PC-3 (cell line): ENCODE measurements at regions not wholly inside any gene's neighbourhood (a gene's known extent, or its start where the extent isn't known, plus 50 kb on each side); places are given as distances from the start of the nearest gene placed in this dataset.

Experiments
- ATAC-seq: fragments of 200-7000 bp; cut with Tn5 transposase; 2 replicates; pipeline ENCODE4 v1.9.1; 2020; ENCODE audit warnings: mild to moderate bottlenecking, moderate library complexity
- BruUV-seq: library from RNA; stranded (reverse); fragments of 400-500 nt; replicated peaks from 2 replicates; lab custom pipeline; 2021; lab: Mats Ljungman, UMichigan
- CTCF ChIA-PET: fragments of 300-600 bp; sonication (Branson Sonifier 250); formaldehyde crosslinking; loops from one replicate; lab custom pipeline; 2022; ENCODE audit warnings: antibody characterized with exemption; lab: Charles Lee
- POLR2A ChIA-PET: fragments of 300-600 bp; sonication (Branson Sonifier 250); formaldehyde crosslinking; loops from one replicate; lab custom pipeline; 2022; ENCODE audit warnings: antibody characterized with exemption; ENCODE audit not compliant: unreplicated experiment; lab: Charles Lee
- DNase-seq: peaks from one replicate; pipeline ENCODE4 v3.0.0-alpha.2; 2015
- H2AFZ ChIP-seq: fragments of 300-600 bp; sonication (generic); 2 replicates; pipeline ENCODE4 v1.6.0; 2016; ENCODE audit warnings: antibody characterized with exemption, low read length
- H3F3A ChIP-seq: fragments of 300-600 bp; sonication (generic); one replicate; pipeline ENCODE4 v1.6.0; 2017; ENCODE audit warnings: antibody characterized with exemption, low read length, control low read depth, mild to moderate bottlenecking; ENCODE audit not compliant: unreplicated experiment
- H3K27ac ChIP-seq: fragments of 300-600 bp; sonication (generic); 2 replicates; pipeline ENCODE4 v1.5.1; 2016; ENCODE audit warnings: mild to moderate bottlenecking, low read length
- H3K27me3 ChIP-seq: fragments of 300-600 bp; sonication (generic); 2 replicates; pipeline ENCODE4 v1.6.1; 2016; ENCODE audit warnings: low read length, mixed read lengths
- H3K36me3 ChIP-seq: fragments of 300-600 bp; sonication (generic); 2 replicates; pipeline ENCODE4 v1.6.1; 2016; ENCODE audit warnings: low read depth, mixed run types, low read length, mixed read lengths
- H3K4me1 ChIP-seq: fragments of 300-600 bp; sonication (generic); 2 replicates; pipeline ENCODE4 v1.5.1; 2016; ENCODE audit warnings: low read length; ENCODE audit not compliant: insufficient read depth
- H3K4me2 ChIP-seq: fragments of 300-600 bp; sonication (generic); 2 replicates; pipeline ENCODE4 v1.6.0; 2016; ENCODE audit warnings: low read length
- H3K4me3 ChIP-seq: fragments of 300-600 bp; sonication (generic); 2 replicates; pipeline ENCODE4 v1.5.1; 2016; ENCODE audit warnings: mild to moderate bottlenecking, low read length, mixed read lengths
- H3K79me2 ChIP-seq: fragments of 300-600 bp; sonication (generic); 2 replicates; pipeline ENCODE4 v1.6.1; 2017; ENCODE audit warnings: low read length, mixed read lengths
- H3K9ac ChIP-seq: fragments of 300-600 bp; sonication (generic); 2 replicates; pipeline ENCODE4 v1.6.0; 2016; ENCODE audit warnings: mild to moderate bottlenecking, low read length
- H3K9me2 ChIP-seq: fragments of 300-600 bp; sonication (generic); replicated peaks from 2 replicates; pipeline ENCODE4 v1.6.1; 2016; ENCODE audit warnings: mixed run types, low read length, mixed read lengths
- H3K9me3 ChIP-seq: fragments of 300-600 bp; sonication (generic); 2 replicates; pipeline ENCODE4 v1.6.1; 2016; ENCODE audit warnings: low read length, mixed read lengths
- H4K20me1 ChIP-seq: fragments of 300-600 bp; sonication (generic); 2 replicates; pipeline ENCODE4 v1.6.1; 2016; ENCODE audit warnings: low read length, mixed read lengths
- CTCF ChIP-seq: fragments of 300-600 bp; sonication (generic); conservative IDR thresholded peaks from 2 replicates; pipeline ENCODE4 v1.5.1; 2017; ENCODE audit warnings: antibody characterized with exemption, low read depth, mild to moderate bottlenecking, low read length
- EZH2 ChIP-seq: fragments of 300-600 bp; sonication (generic); IDR thresholded peaks from one replicate; pipeline ENCODE4 v1.6.1; 2017; ENCODE audit warnings: antibody characterized with exemption, mild to moderate bottlenecking, low read length; ENCODE audit not compliant: unreplicated experiment
- EZH2phosphoT487 ChIP-seq: fragments of 300-600 bp; sonication (generic); IDR thresholded peaks from 2 replicates; pipeline ENCODE4 v1.6.1; 2018; ENCODE audit warnings: mild to moderate bottlenecking, antibody characterized with exemption, low read length, borderline replicate concordance
- intact Hi-C: fragments of 100-400 bp; cut with micrococcal nuclease; formaldehyde crosslinking; loops from 2 replicates; pipeline ENCODE4 v1.9.0; 2023

GRCh38 chr14:38851111-38851510 is 251.9 kb downstream of the SEC23A start:
- no peak overlapping the region for H3K9ac ChIP-seq
- no peak overlapping the region for H3K4me2 ChIP-seq
- H3K9me3 ChIP-seq, result no peaks in the 10 kb centered on the region
- ATAC-seq (no peak), DNase-seq (no peak)
- CTCF ChIA-PET, result no interaction called here
- no peaks in the 10 kb centered on the region for H3K79me2 ChIP-seq
- BruUV-seq, result no TSS peak
- no peak overlapping the region for H2AFZ ChIP-seq
- no peaks in the 10 kb centered on the region for H3K4me1 ChIP-seq
- no peaks in the 10 kb centered on the region for H3F3A ChIP-seq
- TF ChIP-seq EZH2phosphoT487, result no peak
- no peak for TF ChIP-seq EZH2
- TF ChIP-seq CTCF, result no peak
- POLR2A ChIA-PET, result no interaction called here
- no peak overlapping the region for H3K27ac ChIP-seq
- H3K4me3 ChIP-seq, result no peak overlapping the region
- intact Hi-C loops, result no loop called here
- peaks cover 43% of the 10 kb centered on the region for H3K27me3 ChIP-seq
- H3K9me2 ChIP-seq, result no peaks in the 10 kb centered on the region
- no peaks in the 10 kb centered on the region for H3K36me3 ChIP-seq
- no peaks in the 10 kb centered on the region for H4K20me1 ChIP-seq

DNA sequence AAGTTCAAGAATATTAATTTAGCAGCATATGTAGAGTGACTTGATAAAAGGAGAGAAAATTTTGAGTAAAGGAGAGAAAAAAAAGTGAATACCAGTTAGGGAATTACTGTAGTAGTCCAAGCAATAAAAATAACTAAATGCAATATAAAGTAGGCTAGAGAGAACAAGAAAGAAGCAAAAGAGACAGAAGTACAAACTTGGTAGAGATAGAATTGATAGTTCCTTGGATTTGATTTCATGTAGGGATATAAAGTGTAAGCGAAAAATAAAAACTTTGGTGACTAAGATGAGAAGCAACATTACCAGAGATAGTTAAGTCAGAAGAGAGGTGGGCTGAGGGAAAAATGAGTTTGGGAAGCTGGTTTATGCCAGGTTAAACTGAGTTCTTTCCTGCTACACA is 252.4 kb downstream of the SEC23A start:
- no peaks in the 10 kb centered on the region for H3K79me2 ChIP-seq
- no peaks in the 10 kb centered on the region for H3F3A ChIP-seq
- no peaks in the 10 kb centered on the region for H3K4me1 ChIP-seq
- H2AFZ ChIP-seq, result no peak overlapping the region
- no peak overlapping the region for H3K4me3 ChIP-seq
- intact Hi-C loops, result no loop called here
- H4K20me1 ChIP-seq, result no peaks in the 10 kb centered on the region
- CTCF ChIA-PET, result no interaction called here
- H3K9me3 ChIP-seq, result no peaks in the 10 kb centered on the region
- H3K27me3 ChIP-seq, result peaks cover 43% of the 10 kb centered on the region
- ATAC-seq (no peak), DNase-seq (no peak)
- POLR2A ChIA-PET, result no interaction called here
- H3K4me2 ChIP-seq, result no peak overlapping the region
- no peak overlapping the region for H3K9ac ChIP-seq
- no peaks in the 10 kb centered on the region for H3K9me2 ChIP-seq
- no TSS peak for BruUV-seq
- TF ChIP-seq CTCF, result no peak
- TF ChIP-seq EZH2phosphoT487, result no peak
- TF ChIP-seq EZH2, result no peak
- H3K36me3 ChIP-seq, result no peaks in the 10 kb centered on the region
- no peak overlapping the region for H3K27ac ChIP-seq

DNA sequence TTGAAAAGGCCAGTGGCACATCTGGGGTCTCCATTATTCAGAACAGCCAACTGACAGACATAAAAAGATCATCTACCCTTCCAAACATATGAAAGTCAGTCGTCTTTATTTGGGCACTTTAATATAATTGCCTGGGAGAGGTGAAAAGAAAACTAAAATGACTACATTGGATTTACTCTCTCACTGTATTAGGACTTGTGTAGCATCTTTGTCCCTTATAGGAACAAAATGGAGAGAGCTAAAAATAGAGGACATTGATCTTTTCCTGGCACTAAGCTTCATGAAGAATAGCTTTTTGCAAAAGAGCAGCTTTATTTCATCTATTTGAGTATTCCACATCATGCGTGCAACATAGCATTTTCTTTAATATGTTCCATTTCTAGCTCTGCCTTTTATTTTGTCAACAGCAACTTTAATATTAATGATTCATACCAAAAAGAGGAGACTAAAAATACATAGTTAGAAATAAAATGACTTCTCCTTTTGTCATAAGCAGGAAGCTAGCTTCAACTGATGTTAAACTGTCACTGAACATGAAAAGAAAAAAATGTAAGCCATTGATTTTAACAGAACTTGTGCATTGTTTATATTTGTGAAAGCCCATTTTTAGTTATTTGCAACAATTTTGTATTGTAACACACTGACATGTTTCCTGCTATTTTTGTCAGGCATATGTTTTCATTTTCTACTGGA is 254.6 kb downstream of the SEC23A start:
- POLR2A ChIA-PET, result no interaction called here

More for the DNA sequence above, 254.6 kb downstream of the SEC23A start:
- TF ChIP-seq CTCF, result no peak
- TF ChIP-seq EZH2, result no peak
- no peak for TF ChIP-seq EZH2phosphoT487
- Histone ChIP-seq H3K9me3 (no peaks in the 10 kb centered on the region), H2AFZ (no peak overlapping the region), H3K79me2 (no peaks in the 10 kb centered on the region), H3K4me1 (no peaks in the 10 kb centered on the region), H3K4me2 (no peak overlapping the region), H3K4me3 (no peak overlapping the region), H3K27ac (no peak overlapping the region), H3K27me3 (peaks cover 38% of the 10 kb centered on the region), H3F3A (no peaks in the 10 kb centered on the region), H3K9ac (no peak overlapping the region), H3K9me2 (no peaks in the 10 kb centered on the region), H3K36me3 (no peaks in the 10 kb centered on the region), H4K20me1 (no peaks in the 10 kb centered on the region)
- DNase-seq, result no peak
- no peak for ATAC-seq
- CTCF ChIA-PET, result no interaction called here
- no TSS peak for BruUV-seq
- intact Hi-C loops, result no loop called here
